ENCODE measurements at regions not wholly inside any gene's neighbourhood (a gene's known extent, or its start where the extent isn't known, plus 50 kb on each side); places are given as distances from the start of the nearest gene placed in this dataset.

DNA sequence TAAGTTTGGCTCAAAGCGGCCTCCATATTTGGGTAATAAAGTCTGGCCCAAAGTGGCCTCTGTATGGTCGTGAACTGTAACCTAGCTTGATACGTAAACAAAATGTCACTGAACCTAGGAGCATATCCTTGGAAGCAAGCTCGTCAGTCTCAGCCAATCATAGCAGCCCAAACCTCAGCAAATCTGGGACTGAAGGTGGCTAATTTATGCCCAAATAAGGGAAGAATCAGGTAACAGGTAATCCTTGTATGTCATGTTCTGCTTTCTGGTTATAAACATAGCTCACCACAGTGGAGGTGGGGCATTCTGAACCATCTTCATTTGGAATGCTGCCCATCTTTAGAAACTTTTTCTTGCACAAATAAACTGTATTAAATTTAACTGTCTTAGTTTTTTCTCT is 281.1 kb downstream of the TTLL7 start:
- peak; percentile 40 for FAIRE-seq
- no peak for DNase-seq (ENCODE audit: insufficient read length)
- TF ChIP-seq POLR2AphosphoS5 (IDR thresholded peaks at IDR 0.05; ENCODE audit: low read depth, low read length): no peak
- no peak for TF ChIP-seq TAF1 (IDR thresholded peaks at IDR 0.05; ENCODE audit: borderline replicate concordance, low read depth, low read length)
- TF ChIP-seq POLR2A (IDR thresholded peaks at IDR 0.05; ENCODE audit: low read depth, low read length): no peak

- DNase-seq (ENCODE audit: insufficient read length) (no peak), FAIRE-seq (no peak)
- TF ChIP-seq TAF1 (IDR thresholded peaks at IDR 0.05; ENCODE audit: borderline replicate concordance, low read depth, low read length): no peak
- TF ChIP-seq POLR2A (IDR thresholded peaks at IDR 0.05; ENCODE audit: low read depth, low read length): no peak
Measured at GRCh38 chr1:83716641-83717040, 282.3 kb downstream of the TTLL7 start.

DNA sequence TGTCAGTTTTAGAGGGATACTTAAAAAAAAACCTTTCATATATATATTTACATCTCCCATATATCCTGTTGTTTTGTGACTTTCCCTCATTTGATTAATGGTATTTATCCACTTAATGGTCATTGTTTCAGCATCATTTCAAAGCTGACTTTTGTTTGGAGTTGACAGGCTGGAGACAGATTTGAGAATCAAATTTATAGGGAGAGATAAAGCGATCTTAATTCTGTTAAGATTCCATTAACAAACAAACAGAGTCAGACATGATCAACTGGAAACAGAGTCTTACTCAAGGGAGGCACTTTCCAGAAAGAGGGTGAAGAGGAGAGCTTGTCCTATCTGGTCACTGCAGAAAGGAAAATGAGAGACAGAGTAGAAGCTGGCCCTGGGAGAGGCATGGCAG is 283.4 kb downstream of the TTLL7 start:
- DNase-seq (ENCODE audit: insufficient read length) (no peak), FAIRE-seq (no peak)
- TF ChIP-seq TAF1 (IDR thresholded peaks at IDR 0.05; ENCODE audit: borderline replicate concordance, low read depth, low read length) (no peak), POLR2A (IDR thresholded peaks at IDR 0.05; ENCODE audit: low read depth, low read length) (no peak), POLR2AphosphoS5 (IDR thresholded peaks at IDR 0.05; ENCODE audit: low read depth, low read length) (no peak)

DNA sequence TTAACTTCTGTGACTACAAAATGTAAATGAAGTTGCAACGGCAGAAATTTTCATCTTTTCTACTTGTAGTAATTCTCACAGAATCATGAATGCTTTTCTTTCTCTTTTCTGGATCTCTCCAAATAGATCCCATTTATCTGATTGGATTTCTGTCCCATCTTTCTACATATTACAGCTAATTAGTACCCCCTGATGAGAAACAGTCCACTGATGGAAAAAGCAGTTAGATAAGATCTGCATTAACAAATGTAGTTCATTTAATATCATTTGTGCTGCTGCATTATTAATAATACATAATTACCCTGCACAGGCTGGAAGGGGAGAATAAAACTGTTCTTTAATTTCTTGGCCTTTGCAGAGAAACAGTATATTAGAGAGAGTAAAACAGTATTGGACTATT is 289.3 kb downstream of the TTLL7 start:
- DNase-seq (ENCODE audit: insufficient read length): no peak
- FAIRE-seq: no peak

GRCh38 chr1:83706354-83706938 is 292.5 kb downstream of the TTLL7 start:
- peak; percentile 5 for FAIRE-seq
- TF ChIP-seq POLR2A (IDR thresholded peaks at IDR 0.05; ENCODE audit: low read depth, low read length) (no peak), TAF1 (IDR thresholded peaks at IDR 0.05; ENCODE audit: borderline replicate concordance, low read depth, low read length) (no peak)
- no peak for DNase-seq (ENCODE audit: insufficient read length)

More for the DNA sequence above, 289.3 kb downstream of the TTLL7 start:
- no peak for TF ChIP-seq POLR2A (IDR thresholded peaks at IDR 0.05; ENCODE audit: low read depth, low read length)

- FAIRE-seq (no peak), DNase-seq (ENCODE audit: insufficient read length) (no peak)
- TF ChIP-seq POLR2A (IDR thresholded peaks at IDR 0.05; ENCODE audit: low read depth, low read length): no peak
- TF ChIP-seq TAF1 (IDR thresholded peaks at IDR 0.05; ENCODE audit: borderline replicate concordance, low read depth, low read length): no peak
- TF ChIP-seq POLR2AphosphoS5 (IDR thresholded peaks at IDR 0.05; ENCODE audit: low read depth, low read length): no peak
Measured at GRCh38 chr1:83705091-83705490, 293.8 kb downstream of the TTLL7 start.

DNA sequence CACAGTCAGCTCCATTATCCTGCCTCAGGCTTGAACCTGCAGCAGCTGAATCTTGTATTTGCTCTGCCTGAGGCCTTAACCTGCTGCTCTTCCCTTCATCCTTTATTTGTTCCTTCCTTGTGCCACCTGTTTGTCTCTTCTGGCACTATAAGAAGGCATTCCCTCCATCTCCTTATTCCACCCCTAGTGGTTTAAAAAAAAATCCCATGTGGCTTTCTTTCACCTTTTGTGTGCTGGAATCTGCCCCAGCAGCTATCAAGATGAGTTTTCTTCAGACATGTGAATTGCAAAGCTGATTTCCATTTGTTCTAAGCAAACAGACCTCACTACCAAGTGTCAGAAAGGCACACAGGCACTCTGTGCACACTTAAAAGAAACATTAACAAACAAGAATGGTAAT is 294.6 kb downstream of the TTLL7 start:
- DNase-seq (ENCODE audit: insufficient read length) (no peak), FAIRE-seq (no peak)
- TF ChIP-seq POLR2AphosphoS5 (IDR thresholded peaks at IDR 0.05; ENCODE audit: low read depth, low read length) (no peak), TAF1 (IDR thresholded peaks at IDR 0.05; ENCODE audit: borderline replicate concordance, low read depth, low read length) (no peak), POLR2A (IDR thresholded peaks at IDR 0.05; ENCODE audit: low read depth, low read length) (no peak)

- DNase-seq (ENCODE audit: insufficient read length) (no peak), FAIRE-seq (no peak)
- no peak for TF ChIP-seq POLR2A (IDR thresholded peaks at IDR 0.05; ENCODE audit: low read depth, low read length)
- TF ChIP-seq POLR2AphosphoS5 (IDR thresholded peaks at IDR 0.05; ENCODE audit: low read depth, low read length): no peak
- no peak for TF ChIP-seq TAF1 (IDR thresholded peaks at IDR 0.05; ENCODE audit: borderline replicate concordance, low read depth, low read length)
Measured at GRCh38 chr1:83702356-83702755, 296.6 kb downstream of the TTLL7 start.

DNA sequence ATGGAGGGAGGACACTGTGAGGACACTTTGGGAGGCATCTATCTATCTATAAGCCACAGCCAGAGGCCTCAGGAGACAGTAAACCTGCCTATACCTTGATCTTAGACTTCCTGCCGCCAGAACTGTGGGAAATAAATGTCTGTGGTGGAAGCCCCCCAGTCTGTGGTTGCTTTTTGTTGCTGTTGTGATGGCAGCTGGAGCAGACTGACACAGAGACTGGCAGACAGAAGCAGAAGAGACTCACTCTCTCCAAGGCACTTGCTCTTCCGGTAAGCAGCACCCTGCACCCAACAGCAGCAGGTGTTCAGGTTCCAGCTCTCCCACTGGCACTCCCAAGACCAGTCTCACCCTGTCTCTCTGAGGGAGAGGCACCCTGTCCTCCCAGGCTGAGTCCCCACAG is 297.6 kb downstream of the TTLL7 start:
- FAIRE-seq (no peak), DNase-seq (ENCODE audit: insufficient read length) (no peak)

GRCh38 chr1:83698644-83699043 is 300.3 kb downstream of the TTLL7 start:
- DNase-seq (ENCODE audit: insufficient read length): no peak
- TF ChIP-seq POLR2A (IDR thresholded peaks at IDR 0.05; ENCODE audit: low read depth, low read length): no peak
- TF ChIP-seq POLR2AphosphoS5 (IDR thresholded peaks at IDR 0.05; ENCODE audit: low read depth, low read length): no peak
- TF ChIP-seq TAF1 (IDR thresholded peaks at IDR 0.05; ENCODE audit: borderline replicate concordance, low read depth, low read length): no peak
- FAIRE-seq: no peak

More for the DNA sequence above, 297.6 kb downstream of the TTLL7 start:
- no peak for TF ChIP-seq POLR2A (IDR thresholded peaks at IDR 0.05; ENCODE audit: low read depth, low read length)
- no peak for TF ChIP-seq TAF1 (IDR thresholded peaks at IDR 0.05; ENCODE audit: borderline replicate concordance, low read depth, low read length)
- no peak for TF ChIP-seq POLR2AphosphoS5 (IDR thresholded peaks at IDR 0.05; ENCODE audit: low read depth, low read length)

- TF ChIP-seq TAF1 (IDR thresholded peaks at IDR 0.05; ENCODE audit: borderline replicate concordance, low read depth, low read length): no peak
- TF ChIP-seq POLR2A (IDR thresholded peaks at IDR 0.05; ENCODE audit: low read depth, low read length): no peak
- no peak for TF ChIP-seq POLR2AphosphoS5 (IDR thresholded peaks at IDR 0.05; ENCODE audit: low read depth, low read length)
- DNase-seq (ENCODE audit: insufficient read length) (no peak), FAIRE-seq (no peak)
Measured at GRCh38 chr1:83697961-83698360, 301.0 kb downstream of the TTLL7 start.

- FAIRE-seq (no peak), DNase-seq (ENCODE audit: insufficient read length) (no peak)
- TF ChIP-seq POLR2A (IDR thresholded peaks at IDR 0.05; ENCODE audit: low read depth, low read length) (no peak), TAF1 (IDR thresholded peaks at IDR 0.05; ENCODE audit: borderline replicate concordance, low read depth, low read length) (no peak), POLR2AphosphoS5 (IDR thresholded peaks at IDR 0.05; ENCODE audit: low read depth, low read length) (no peak)
Measured at GRCh38 chr1:83697220-83697619, 301.7 kb downstream of the TTLL7 start.

DNA sequence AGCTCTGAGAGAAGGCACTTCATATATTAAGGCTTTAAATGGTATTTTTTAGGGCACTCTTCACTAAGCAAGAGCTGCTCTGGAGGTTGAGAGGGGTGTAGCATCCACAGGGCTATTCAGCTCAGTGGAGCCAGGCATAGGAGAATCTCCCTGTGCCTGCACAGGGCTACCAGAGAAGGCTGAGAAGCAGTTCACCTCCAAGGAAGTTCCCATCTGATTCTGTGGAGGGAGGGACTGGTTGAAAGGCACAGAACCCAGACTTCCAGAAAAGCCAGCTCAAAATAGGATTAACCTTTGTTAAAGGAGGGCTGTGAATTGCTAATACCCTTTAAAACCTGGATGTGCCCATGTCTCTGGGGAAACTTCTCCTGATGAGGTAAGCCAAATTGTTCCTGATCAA is 304.5 kb downstream of the TTLL7 start:
- TF ChIP-seq POLR2AphosphoS5 (IDR thresholded peaks at IDR 0.05; ENCODE audit: low read depth, low read length) (no peak), POLR2A (IDR thresholded peaks at IDR 0.05; ENCODE audit: low read depth, low read length) (no peak), TAF1 (IDR thresholded peaks at IDR 0.05; ENCODE audit: borderline replicate concordance, low read depth, low read length) (no peak)
- no peak for DNase-seq (ENCODE audit: insufficient read length)
- FAIRE-seq: no peak
